HG03175 (cell line): ENCODE measurements at regions not wholly inside any gene's neighbourhood (a gene's known extent, or its start where the extent isn't known, plus 50 kb on each side); places are given as distances from the start of the nearest gene placed in this dataset.

Source experiments
- ATAC-seq: cut with Tn5 transposase; IDR thresholded peaks from one replicate; pipeline ENCODE4 v1.9.1; 2021; ENCODE audit warnings: mild to moderate bottlenecking, moderate library complexity; ENCODE audit not compliant: unreplicated experiment

GRCh38 chr2:176388861-176389260, 119.6 kb downstream of the MTX2 start:
- no peak for ATAC-seq

DNA sequence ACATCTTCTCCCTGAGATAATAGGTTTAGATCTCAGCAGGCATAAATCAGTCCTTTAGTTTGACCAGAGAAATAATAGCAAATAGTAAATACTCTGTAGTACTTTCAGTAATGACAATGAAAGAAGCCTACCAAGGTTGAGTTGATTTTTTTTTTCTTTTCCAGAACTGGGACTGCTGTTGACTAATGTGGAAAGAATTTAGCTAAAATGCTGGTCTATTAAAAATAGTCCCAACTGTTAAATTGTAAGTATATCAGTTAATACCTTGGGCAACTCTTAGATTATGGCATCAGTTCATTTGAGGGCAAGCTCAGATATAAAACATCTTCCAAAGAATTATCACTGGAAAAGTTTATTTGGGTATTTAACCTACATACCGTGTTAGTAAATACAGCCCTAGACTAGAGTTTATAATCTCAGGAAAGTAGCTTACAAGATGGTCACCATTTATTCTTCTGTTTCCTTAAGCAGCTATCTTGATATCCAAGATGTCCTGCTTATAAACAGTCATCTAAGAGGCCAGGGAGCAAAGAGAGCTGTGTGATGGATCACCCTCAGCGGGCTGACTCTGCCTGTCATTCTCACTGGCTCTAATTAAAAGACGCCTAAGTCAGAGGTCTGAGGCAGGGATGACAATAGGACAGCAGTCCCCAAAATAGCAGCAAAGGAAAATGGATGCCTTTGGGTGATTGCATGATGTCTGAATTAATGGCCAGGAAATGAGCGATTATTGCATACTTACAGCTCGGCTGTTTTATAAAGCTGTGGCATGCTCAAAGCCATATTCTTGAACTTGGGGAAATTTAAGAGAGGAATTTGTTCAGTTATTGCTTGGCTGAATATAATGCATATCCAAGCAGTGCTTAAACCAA, 121.3 kb downstream of the MTX2 start:
- no peak for ATAC-seq

DNA sequence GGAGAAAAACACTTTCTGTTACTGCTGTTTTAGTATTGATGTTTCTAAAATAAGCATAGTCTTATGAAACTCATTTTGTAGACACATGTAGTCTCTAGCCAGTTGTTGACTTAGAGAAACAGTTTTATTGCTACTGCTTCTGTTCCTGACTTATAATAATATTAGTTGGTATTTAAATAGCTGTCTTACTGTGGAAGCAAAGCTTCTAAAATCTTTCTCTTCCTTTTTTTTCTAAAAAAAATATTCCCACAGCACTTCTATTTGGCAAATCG, 121.8 kb downstream of the MTX2 start:
- ATAC-seq = no peak

- no peak for ATAC-seq
Measured at GRCh38 chr2:176392249-176392648, 123.0 kb downstream of the MTX2 start.

DNA sequence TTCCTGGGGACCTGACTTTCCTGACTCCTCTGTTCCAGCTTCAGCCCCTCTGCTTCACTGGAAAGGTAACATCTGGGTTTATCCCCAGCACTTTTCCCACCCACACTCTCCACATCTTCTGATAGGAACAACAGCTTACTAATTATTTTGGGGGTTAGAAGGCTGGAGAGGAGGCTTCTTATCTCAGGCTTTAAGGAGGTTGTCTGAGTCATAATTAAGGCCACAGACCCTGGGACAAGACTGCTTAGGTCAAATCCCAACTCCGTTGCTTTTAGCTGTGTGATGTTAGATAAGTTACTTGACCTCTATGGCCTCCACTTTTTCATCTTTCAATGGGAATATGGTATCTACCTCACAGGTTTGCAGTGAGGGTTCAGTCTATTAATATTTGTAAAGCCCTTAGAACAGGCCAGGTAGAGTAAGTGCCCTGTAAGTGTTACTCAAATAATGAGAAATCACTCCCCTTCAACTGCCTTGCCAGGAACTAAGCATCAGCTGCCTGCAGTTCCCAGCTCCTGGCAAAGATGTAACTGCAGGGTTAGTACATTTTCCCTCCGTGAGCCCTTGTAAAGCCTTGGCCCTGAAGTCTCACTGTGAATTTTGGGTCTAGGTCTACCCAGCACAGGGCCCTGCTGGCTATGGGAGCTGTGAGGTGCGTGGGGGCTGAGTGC, 123.6 kb downstream of the MTX2 start:
- ATAC-seq = no peak

- ATAC-seq = no peak
Measured at GRCh38 chr2:176395273-176395854, 126.1 kb downstream of the MTX2 start.

- no peak for ATAC-seq
Measured at GRCh38 chr2:176398243-176399073, 129.2 kb downstream of the MTX2 start.

- no peak for ATAC-seq
Measured at GRCh38 chr2:176399074-176399598, 129.9 kb downstream of the MTX2 start.

DNA sequence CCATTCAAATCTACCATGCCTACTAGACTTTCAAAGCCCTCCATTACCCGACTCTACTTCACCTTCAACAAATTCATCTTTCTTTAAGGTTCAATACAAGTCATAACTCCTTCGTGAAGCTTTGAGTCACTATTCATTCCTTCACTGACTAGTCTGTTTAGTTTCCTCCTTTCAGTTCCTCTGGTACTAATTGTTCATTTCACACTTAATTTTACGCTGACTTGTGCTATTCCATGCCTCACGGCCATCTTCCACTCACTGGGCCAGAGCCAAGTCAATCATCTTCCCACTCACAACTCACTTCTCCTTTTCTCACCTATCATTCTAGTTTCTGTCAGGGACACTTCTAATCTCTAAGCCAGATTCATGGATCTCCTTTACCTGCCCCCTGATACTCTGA, 136.2 kb downstream of the MTX2 start:
- ATAC-seq = no peak

DNA sequence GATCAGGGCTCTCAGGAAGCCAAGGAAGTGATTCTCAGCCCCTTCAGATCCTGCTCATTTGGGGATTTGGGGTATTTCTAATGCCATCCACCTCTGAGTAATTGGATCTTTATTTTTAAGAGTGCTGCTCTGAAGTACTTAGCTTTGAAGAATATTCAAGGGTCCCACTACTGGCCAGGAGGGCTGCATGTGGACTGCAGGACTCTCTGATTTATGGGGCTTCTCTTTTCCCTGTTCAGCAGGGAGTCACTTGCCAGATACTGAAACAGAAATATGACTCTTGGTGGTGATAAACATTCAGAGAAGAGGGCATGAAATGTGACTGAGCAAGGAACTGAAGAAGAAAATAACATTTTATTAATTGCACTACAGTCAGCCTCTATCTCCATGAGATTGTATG, 138.5 kb downstream of the MTX2 start:
- ATAC-seq = no peak

DNA sequence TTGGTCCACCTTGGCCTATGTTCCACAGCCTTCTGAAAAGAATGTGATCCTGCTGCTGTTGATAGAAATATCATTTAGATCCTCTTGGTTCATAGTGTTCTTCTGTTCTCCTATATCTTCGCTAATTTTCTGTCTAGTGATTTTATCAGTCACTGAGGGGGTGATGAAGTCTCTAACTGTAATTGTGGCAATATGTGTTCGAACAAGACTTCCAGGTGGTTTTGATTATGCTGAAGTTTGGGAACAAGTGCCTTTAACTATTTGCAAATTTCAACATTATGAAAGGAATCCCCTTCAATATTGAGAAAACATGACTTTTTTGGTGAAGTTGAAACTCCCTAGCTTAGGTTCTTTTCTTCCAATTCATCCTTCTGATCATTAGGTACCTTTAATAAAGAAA, 140.4 kb downstream of the MTX2 start:
- no peak for ATAC-seq

DNA sequence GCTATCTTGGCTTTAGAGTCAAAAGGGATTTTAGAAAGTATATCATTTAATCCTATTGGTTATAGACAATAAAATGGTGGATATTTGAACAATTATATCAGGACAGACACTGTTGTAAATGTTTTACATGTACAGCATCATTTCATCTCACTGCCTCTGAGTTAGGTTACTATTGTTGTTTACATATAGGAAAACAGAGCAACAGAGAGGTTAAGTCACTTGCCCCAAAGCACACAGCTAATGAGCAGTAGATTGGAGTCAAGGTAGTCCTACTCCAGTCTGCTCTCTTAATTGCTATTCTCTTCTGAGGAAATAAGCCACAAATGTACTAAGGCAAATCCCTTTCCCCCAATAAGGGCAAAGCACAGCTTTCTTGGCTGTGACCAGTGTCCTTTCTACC, 142.9 kb downstream of the MTX2 start:
- ATAC-seq = no peak

DNA sequence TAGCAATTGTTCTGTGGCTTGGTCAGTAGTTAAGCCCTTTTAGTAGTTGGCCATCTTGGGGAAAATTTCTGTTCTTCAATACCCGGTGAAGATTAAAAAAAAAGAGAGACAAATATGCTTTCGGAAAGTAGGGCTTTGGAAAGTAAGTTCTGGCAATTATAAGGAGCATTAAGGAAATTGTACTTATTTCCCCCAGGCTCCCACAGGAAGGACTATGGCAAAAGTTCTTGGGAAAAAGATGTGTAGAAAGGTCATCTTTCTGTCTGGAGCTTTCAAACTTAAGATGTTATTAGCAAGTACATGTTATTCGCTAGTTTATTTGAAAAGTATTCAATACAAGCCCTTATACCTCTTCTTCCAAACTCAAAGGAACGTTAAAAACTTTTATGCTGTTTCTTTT, 144.5 kb downstream of the MTX2 start:
- no peak for ATAC-seq

DNA sequence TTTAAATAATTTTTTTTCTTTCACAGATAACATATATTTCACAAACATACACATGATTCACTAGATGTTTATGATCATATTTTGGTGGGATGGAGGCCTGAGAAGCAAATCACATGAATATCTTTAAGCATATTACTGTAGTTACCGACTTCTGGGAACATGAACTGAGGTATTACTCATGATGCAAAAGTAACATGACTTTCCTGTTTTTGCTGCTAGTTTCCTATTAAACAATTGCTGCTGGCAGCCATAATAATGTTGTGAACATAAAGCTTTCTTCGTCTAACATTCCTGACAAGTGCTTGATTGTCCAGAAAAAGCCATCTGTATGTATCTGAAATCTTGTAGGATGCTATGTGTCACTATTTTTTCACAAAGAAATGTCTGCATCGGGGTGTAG, 145.4 kb downstream of the MTX2 start:
- no peak for ATAC-seq

GRCh38 chr2:176415174-176415895, 146.1 kb downstream of the MTX2 start:
- no peak for ATAC-seq

DNA sequence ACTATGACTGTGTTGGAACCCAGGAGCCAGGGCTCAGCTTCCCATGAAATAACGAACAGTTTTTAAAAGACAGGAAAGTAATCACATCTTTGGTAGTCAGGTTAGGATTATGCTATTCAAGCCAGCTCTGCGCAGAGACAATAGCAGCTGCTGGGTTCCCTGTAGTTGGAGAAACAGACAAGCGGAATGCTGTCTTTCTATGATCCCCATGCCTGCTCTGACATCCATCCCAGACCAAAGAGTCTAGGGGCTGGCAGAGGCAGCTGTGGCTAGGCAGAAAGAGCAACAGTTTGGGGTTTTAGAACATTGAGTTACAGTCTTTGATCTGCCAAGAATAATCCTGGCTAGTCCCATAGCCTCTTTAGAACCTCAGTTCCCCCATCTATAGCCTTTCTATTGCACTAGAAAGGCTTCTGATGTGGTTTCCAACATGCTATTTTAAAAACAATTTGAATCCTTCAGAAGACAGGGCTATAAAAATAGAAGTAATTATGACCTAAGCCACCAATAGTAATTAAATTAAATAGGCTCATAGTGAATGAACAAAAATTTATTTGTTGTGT, 146.8 kb downstream of the MTX2 start:
- no peak for ATAC-seq

DNA sequence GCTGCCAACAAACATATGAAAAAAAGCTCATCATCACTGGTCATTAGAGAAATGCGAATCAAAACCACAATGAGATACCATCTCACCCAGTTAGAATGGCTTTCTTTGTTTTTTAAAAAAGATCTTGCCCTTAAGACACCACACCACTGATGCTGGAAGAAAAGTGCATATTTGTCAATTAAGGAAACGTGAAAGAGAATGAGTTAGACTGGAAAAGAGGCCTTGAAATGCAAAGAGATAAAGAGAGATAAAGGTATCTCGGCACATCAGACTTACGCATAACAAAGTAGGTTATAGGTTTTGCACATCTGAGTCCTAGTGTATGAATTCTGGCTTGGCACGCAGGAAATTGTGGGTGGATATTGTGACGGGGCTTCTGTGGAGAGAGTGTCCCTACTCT, 149.5 kb downstream of the MTX2 start:
- ATAC-seq = no peak

DNA sequence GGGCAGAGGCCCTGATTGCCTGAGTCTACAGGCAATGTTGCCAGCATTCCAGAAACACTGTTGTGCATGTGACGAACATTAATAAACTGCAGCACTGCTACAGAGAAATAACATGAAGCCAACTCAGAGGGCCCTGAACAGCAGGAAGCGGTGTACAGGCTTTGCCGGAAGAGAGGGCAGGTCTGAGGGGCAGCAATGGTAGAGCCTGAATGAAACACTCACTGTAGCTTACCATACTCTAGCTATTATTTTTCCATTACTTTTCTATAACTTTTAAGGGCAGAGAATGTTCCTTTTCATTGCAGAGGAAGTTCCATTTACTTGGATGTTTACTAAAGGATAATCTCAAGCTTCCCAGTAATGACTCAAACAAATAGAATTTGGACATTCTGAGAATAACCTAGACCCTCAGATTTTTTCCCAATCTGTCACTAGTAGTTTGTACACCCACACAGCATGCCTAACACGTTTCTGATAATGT, 150.4 kb downstream of the MTX2 start:
- no peak for ATAC-seq

DNA sequence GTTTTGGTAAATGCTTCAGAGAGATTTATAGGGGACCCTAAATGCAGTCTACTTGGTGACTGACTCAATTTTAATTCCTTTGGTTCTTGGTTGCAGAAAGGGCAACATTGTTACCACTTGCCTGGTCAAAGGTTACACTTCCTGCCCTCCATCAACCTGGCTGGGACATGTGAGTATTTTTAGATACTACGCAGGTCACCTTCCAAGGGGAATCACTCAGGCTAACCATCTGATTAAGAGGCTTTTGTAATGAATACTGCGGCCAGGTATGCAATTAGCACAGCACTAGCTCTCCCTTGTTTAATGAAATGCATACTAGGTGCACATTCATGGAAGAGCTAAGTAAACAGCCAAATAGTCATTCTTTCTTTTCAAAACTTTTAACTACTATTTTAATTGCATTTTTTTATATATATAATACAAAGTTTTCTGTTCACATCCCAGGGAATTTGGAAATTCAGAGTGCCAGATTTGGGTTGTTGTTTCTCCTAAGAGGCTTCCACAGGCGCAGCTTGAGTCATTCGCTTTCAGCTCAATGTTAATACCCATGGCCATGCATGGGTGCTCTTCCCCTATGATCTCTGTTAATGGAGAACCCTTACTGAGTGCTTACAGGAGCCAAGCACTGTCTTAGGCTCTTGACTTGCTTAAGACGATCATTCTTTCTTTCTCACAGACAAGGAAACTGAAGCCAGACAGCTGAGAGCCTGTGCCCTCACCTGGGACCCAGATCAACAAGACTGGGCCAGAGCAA, 152.2 kb downstream of the MTX2 start:
- no peak for ATAC-seq
